Tibial nerve (tissue), 4 donors: ENCODE measurements at regions not wholly inside any gene's neighbourhood (a gene's known extent, or its start where the extent isn't known, plus 50 kb on each side); places are given as distances from the start of the nearest gene placed in this dataset.
"Not testable (repeated sequence)": the region's sequence is repeated elsewhere in the genome, so short reads cannot be mapped to it uniquely, and the experiment has no call there.

Experiments used
- EP300 ChIP-seq, 2 donors: sonication (generic); formaldehyde crosslinking; IDR thresholded peaks; one replicate each; pipeline ENCODE4 v1.6.1; 2017; ENCODE audit warnings: antibody characterized with exemption in 2 of 2, mild to moderate bottlenecking in 1 of 2
- TF ChIP-seq, protein P1 (sequence below), 5 experiments: fragments of 200-600 bp in 3 of 5; fragments of 450-650 bp in 2 of 5; sonication (generic) in 3 of 5; IDR thresholded peaks; one replicate each; pipeline ENCODE4 v1.5.1; 2016 to 2019; ENCODE audit warnings: antibody characterized with exemption in 5 of 5, mild to moderate bottlenecking in 3 of 5, moderate library complexity in 2 of 5

- not testable (repeated sequence) for TF ChIP-seq EP300 (IDR thresholded peaks at IDR 0.05)
- TF ChIP-seq, protein P1, sequence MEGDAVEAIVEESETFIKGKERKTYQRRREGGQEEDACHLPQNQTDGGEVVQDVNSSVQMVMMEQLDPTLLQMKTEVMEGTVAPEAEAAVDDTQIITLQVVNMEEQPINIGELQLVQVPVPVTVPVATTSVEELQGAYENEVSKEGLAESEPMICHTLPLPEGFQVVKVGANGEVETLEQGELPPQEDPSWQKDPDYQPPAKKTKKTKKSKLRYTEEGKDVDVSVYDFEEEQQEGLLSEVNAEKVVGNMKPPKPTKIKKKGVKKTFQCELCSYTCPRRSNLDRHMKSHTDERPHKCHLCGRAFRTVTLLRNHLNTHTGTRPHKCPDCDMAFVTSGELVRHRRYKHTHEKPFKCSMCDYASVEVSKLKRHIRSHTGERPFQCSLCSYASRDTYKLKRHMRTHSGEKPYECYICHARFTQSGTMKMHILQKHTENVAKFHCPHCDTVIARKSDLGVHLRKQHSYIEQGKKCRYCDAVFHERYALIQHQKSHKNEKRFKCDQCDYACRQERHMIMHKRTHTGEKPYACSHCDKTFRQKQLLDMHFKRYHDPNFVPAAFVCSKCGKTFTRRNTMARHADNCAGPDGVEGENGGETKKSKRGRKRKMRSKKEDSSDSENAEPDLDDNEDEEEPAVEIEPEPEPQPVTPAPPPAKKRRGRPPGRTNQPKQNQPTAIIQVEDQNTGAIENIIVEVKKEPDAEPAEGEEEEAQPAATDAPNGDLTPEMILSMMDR (IDR thresholded peaks at IDR 0.05): not testable (repeated sequence)
Measured at GRCh38 chr2:122085672-122086071, 330.2 kb downstream of the TSN start.
